ENCODE measurements at regions not wholly inside any gene's neighbourhood (a gene's known extent, or its start where the extent isn't known, plus 50 kb on each side); places are given as distances from the start of the nearest gene placed in this dataset.
A peak's percentile ranks its signal among the peaks of the same experiment; 100 is the strongest.

GRCh38 chr1:79177844-79178243 lies 171.3 kb upstream of the ADGRL4 start:
- no peak for DNase-seq
- H3K4me3 ChIP-seq (ENCODE audit: insufficient read depth in 1 of 2, low read depth in 1 of 2, low read length in 2 of 2) = no peak overlapping the region
- H4K91ac ChIP-seq (ENCODE audit: low read length) = no peak overlapping the region
- 92% methylated on average over 1 of the region's 1 CpG for WGBS
- H3K4ac ChIP-seq (ENCODE audit: low read depth in 1 of 2, low read length in 2 of 2) = no peak overlapping the region
- H3K9me3 ChIP-seq (ENCODE audit: control insufficient read depth, low read length) = peaks cover 13% of the 10 kb centered on the region
- no peak overlapping the region for H2BK12ac ChIP-seq (ENCODE audit: low read length in 2 of 2)
- H2BK15ac ChIP-seq (ENCODE audit: low read depth, poor library complexity, severe bottlenecking) = no peak overlapping the region
- no peak overlapping the region for H2BK5ac ChIP-seq (ENCODE audit: low read depth, low read length, poor library complexity, severe bottlenecking)
- H3K23ac ChIP-seq (ENCODE audit: low read length in 2 of 2) = no peak overlapping the region
- no peaks in the 10 kb centered on the region for H3K4me1 ChIP-seq (ENCODE audit: control insufficient read depth, insufficient read depth, low read depth, low read length)
- no peaks in the 10 kb centered on the region for H3K27me3 ChIP-seq (ENCODE audit: control insufficient read depth in 1 of 2, insufficient read depth in 1 of 2, low read length in 2 of 2)
- H3K14ac ChIP-seq (ENCODE audit: low read length in 2 of 2) = no peak overlapping the region
- no peak overlapping the region for H3K4me2 ChIP-seq (ENCODE audit: low read length, poor library complexity, severe bottlenecking)
- no peak overlapping the region for H4K8ac ChIP-seq (ENCODE audit: low read length)
- H2AFZ ChIP-seq (ENCODE audit: low read depth, low read length) = no peak overlapping the region
- no peak overlapping the region for H3K27ac ChIP-seq (ENCODE audit: low read length, poor library complexity, severe bottlenecking)
- peaks cover 3% of the 10 kb centered on the region for H3K79me1 ChIP-seq (replicated peaks; ENCODE audit: low read length, poor library complexity, severe bottlenecking)
- no peak overlapping the region for H3K18ac ChIP-seq (ENCODE audit: low read depth in 1 of 2, low read length in 2 of 2)
- H2AK5ac ChIP-seq (ENCODE audit: low read length, severe bottlenecking) = no peak overlapping the region
- no peak overlapping the region for H2BK120ac ChIP-seq (ENCODE audit: low read depth, low read length)
- H3K9ac ChIP-seq (ENCODE audit: low read length) = no peak overlapping the region
- no peaks in the 10 kb centered on the region for H3K36me3 ChIP-seq (ENCODE audit: control insufficient read depth in 1 of 2, insufficient read depth in 2 of 2, low read depth in 1 of 2, low read length in 2 of 2)

GRCh38 chr1:79161077-79161476 lies 154.5 kb upstream of the ADGRL4 start:
- DNase-seq = peak; percentile 43
- Histone ChIP-seq H4K8ac (ENCODE audit: low read length) (no peak overlapping the region), H3K23ac (ENCODE audit: low read length in 2 of 2) (no peak overlapping the region)

GRCh38 chr1:79155991-79156390 lies 149.5 kb upstream of the ADGRL4 start:
- no peak for DNase-seq
- no peak overlapping the region for H3K4ac ChIP-seq (ENCODE audit: low read depth in 1 of 2, low read length in 2 of 2)
- H2AK5ac ChIP-seq (ENCODE audit: low read length, severe bottlenecking) = no peak overlapping the region
- no peak overlapping the region for H2BK120ac ChIP-seq (ENCODE audit: low read depth, low read length)
- H3K36me3 ChIP-seq (ENCODE audit: control insufficient read depth in 1 of 2, insufficient read depth in 2 of 2, low read depth in 1 of 2, low read length in 2 of 2) = no peaks in the 10 kb centered on the region
- no CpG with 5 or more reads among the region's 1 CpG for WGBS
- no peak overlapping the region for H2BK5ac ChIP-seq (ENCODE audit: low read depth, low read length, poor library complexity, severe bottlenecking)
- no peaks in the 10 kb centered on the region for H3K4me1 ChIP-seq (ENCODE audit: control insufficient read depth, insufficient read depth, low read depth, low read length)
- H2BK15ac ChIP-seq (ENCODE audit: low read depth, poor library complexity, severe bottlenecking) = no peak overlapping the region
- H3K18ac ChIP-seq (ENCODE audit: low read depth in 1 of 2, low read length in 2 of 2) = no peak overlapping the region
- no peak overlapping the region for H3K9ac ChIP-seq (ENCODE audit: low read length)
- no peak overlapping the region for H3K23ac ChIP-seq (ENCODE audit: low read length in 2 of 2)
- no peak overlapping the region for H3K14ac ChIP-seq (ENCODE audit: low read length in 2 of 2)
- H2BK12ac ChIP-seq (ENCODE audit: low read length in 2 of 2) = no peak overlapping the region
- H4K8ac ChIP-seq (ENCODE audit: low read length) = no peak overlapping the region
- no peaks in the 10 kb centered on the region for H3K27me3 ChIP-seq (ENCODE audit: control insufficient read depth in 1 of 2, insufficient read depth in 1 of 2, low read length in 2 of 2)
- no peak overlapping the region for H3K4me2 ChIP-seq (ENCODE audit: low read length, poor library complexity, severe bottlenecking)
- no peak overlapping the region for H3K27ac ChIP-seq (ENCODE audit: low read length, poor library complexity, severe bottlenecking)
- no peaks in the 10 kb centered on the region for H3K79me1 ChIP-seq (replicated peaks; ENCODE audit: low read length, poor library complexity, severe bottlenecking)
- no peak overlapping the region for H2AFZ ChIP-seq (ENCODE audit: low read depth, low read length)
- no peaks in the 10 kb centered on the region for H3K9me3 ChIP-seq (ENCODE audit: control insufficient read depth, low read length)
- H3K4me3 ChIP-seq (ENCODE audit: insufficient read depth in 1 of 2, low read depth in 1 of 2, low read length in 2 of 2) = no peak overlapping the region
- no peak overlapping the region for H4K91ac ChIP-seq (ENCODE audit: low read length)

More at GRCh38 chr1:79161077-79161476, 154.5 kb upstream of the ADGRL4 start:
- Histone ChIP-seq H2BK12ac (ENCODE audit: low read length in 2 of 2) (no peak overlapping the region), H2AK5ac (ENCODE audit: low read length, severe bottlenecking) (no peak overlapping the region), H2AFZ (ENCODE audit: low read depth, low read length) (no peak overlapping the region), H3K9ac (ENCODE audit: low read length) (no peak overlapping the region), H4K91ac (ENCODE audit: low read length) (no peak overlapping the region), H3K27ac (ENCODE audit: low read length, poor library complexity, severe bottlenecking) (no peak overlapping the region), H2BK120ac (ENCODE audit: low read depth, low read length) (no peak overlapping the region), H3K79me1 (replicated peaks; ENCODE audit: low read length, poor library complexity, severe bottlenecking) (peaks cover 1% of the 10 kb centered on the region), H3K4me2 (ENCODE audit: low read length, poor library complexity, severe bottlenecking) (no peak overlapping the region), H3K18ac (ENCODE audit: low read depth in 1 of 2, low read length in 2 of 2) (no peak overlapping the region), H3K36me3 (ENCODE audit: control insufficient read depth in 1 of 2, insufficient read depth in 2 of 2, low read depth in 1 of 2, low read length in 2 of 2) (no peaks in the 10 kb centered on the region), H3K9me3 (ENCODE audit: control insufficient read depth, low read length) (peaks cover 9% of the 10 kb centered on the region), H3K27me3 (ENCODE audit: control insufficient read depth in 1 of 2, insufficient read depth in 1 of 2, low read length in 2 of 2) (no peaks in the 10 kb centered on the region), H3K14ac (ENCODE audit: low read length in 2 of 2) (no peak overlapping the region), H3K4me3 (ENCODE audit: insufficient read depth in 1 of 2, low read depth in 1 of 2, low read length in 2 of 2) (no peak overlapping the region), H2BK5ac (ENCODE audit: low read depth, low read length, poor library complexity, severe bottlenecking) (no peak overlapping the region), H3K4ac (ENCODE audit: low read depth in 1 of 2, low read length in 2 of 2) (no peak overlapping the region), H3K4me1 (ENCODE audit: control insufficient read depth, insufficient read depth, low read depth, low read length) (no peaks in the 10 kb centered on the region), H2BK15ac (ENCODE audit: low read depth, poor library complexity, severe bottlenecking) (no peak overlapping the region)

GRCh38 chr1:79151006-79151796 lies 144.7 kb upstream of the ADGRL4 start:
- Histone ChIP-seq H2BK15ac (ENCODE audit: low read depth, poor library complexity, severe bottlenecking) (no peak overlapping the region), H3K27ac (ENCODE audit: low read length, poor library complexity, severe bottlenecking) (no peak overlapping the region), H3K9me3 (ENCODE audit: control insufficient read depth, low read length) (no peaks in the 10 kb centered on the region), H3K4me3 (ENCODE audit: insufficient read depth in 1 of 2, low read depth in 1 of 2, low read length in 2 of 2) (no peak overlapping the region), H3K18ac (ENCODE audit: low read depth in 1 of 2, low read length in 2 of 2) (no peak overlapping the region), H3K9ac (ENCODE audit: low read length) (no peak overlapping the region), H3K14ac (ENCODE audit: low read length in 2 of 2) (no peak overlapping the region), H3K4me1 (ENCODE audit: control insufficient read depth, insufficient read depth, low read depth, low read length) (no peaks in the 10 kb centered on the region), H3K27me3 (ENCODE audit: control insufficient read depth in 1 of 2, insufficient read depth in 1 of 2, low read length in 2 of 2) (no peaks in the 10 kb centered on the region), H3K4ac (ENCODE audit: low read depth in 1 of 2, low read length in 2 of 2) (no peak overlapping the region), H3K36me3 (ENCODE audit: control insufficient read depth in 1 of 2, insufficient read depth in 2 of 2, low read depth in 1 of 2, low read length in 2 of 2) (no peaks in the 10 kb centered on the region), H4K91ac (ENCODE audit: low read length) (no peak overlapping the region), H2BK5ac (ENCODE audit: low read depth, low read length, poor library complexity, severe bottlenecking) (no peak overlapping the region), H3K4me2 (ENCODE audit: low read length, poor library complexity, severe bottlenecking) (no peak overlapping the region), H4K8ac (ENCODE audit: low read length) (no peak overlapping the region), H3K23ac (ENCODE audit: low read length in 2 of 2) (no peak overlapping the region), H2AFZ (ENCODE audit: low read depth, low read length) (no peak overlapping the region), H2BK120ac (ENCODE audit: low read depth, low read length) (no peak overlapping the region), H3K79me1 (replicated peaks; ENCODE audit: low read length, poor library complexity, severe bottlenecking) (no peaks in the 10 kb centered on the region), H2AK5ac (ENCODE audit: low read length, severe bottlenecking) (no peak overlapping the region), H2BK12ac (ENCODE audit: low read length in 2 of 2) (no peak overlapping the region)
- 43% methylated on average over 3 of the region's 6 CpGs for WGBS
- DNase-seq = peak; percentile 10

Measured in mesenchymal stem cell (in vitro differentiated cells and primary cell).